GM19467 (cell line): ENCODE measurements at regions not wholly inside any gene's neighbourhood (a gene's known extent, or its start where the extent isn't known, plus 50 kb on each side); places are given as distances from the start of the nearest gene placed in this dataset.
"Not testable (repeated sequence)": the region's sequence is repeated elsewhere in the genome, so short reads cannot be mapped to it uniquely, and the experiment has no call there.

Experiments used
- ATAC-seq: cut with Tn5 transposase; IDR thresholded peaks from one replicate; pipeline ENCODE4 v1.9.1; 2021; ENCODE audit warnings: mild to moderate bottlenecking, moderate library complexity; ENCODE audit not compliant: unreplicated experiment

GRCh38 chr2:241981076-241981700 lies 111.7 kb downstream of the RTP5 start:
- ATAC-seq, result no peak

DNA sequence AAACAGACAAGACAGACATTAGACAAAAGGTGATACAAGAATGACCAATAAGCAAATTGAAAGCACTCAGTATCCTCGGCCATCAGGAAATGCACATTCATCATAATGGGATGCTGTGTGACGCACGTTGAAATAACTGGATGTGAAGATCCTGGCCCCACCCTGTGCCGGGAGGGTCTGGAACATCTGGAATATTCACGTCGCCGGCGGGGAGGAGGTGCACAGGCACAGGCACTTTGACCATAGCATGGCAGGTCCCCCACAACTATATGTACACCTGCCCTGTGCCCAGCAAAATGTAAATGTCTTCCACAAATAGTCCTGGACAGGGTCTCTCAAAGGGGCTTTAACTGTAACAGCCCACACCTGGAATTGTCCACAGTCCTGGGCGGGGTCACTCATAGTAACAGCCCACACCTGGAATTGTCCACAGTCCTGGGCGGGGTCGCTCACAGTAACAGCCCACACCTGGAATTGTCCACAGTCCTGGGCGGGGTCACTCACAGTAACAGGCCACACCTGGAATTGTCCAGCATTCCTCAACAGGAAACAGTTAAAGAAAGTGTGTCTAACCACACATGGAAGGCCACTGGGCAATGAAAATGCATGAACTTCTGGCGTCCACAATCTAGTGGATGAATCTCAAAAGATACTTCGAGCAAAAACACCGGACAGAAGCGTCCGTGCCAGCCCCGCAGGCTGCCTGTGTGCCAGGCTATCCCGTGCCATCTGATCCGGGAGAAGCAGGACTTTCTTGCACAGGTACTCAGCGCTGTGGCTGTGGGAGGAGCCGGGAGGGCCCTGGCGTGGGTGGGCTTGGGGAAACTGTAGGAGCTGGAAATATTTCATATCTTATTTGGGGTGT lies 113.4 kb downstream of the RTP5 start:
- ATAC-seq, result no peak

GRCh38 chr2:241983571-241984270 lies 114.2 kb downstream of the RTP5 start:
- no peak for ATAC-seq

DNA sequence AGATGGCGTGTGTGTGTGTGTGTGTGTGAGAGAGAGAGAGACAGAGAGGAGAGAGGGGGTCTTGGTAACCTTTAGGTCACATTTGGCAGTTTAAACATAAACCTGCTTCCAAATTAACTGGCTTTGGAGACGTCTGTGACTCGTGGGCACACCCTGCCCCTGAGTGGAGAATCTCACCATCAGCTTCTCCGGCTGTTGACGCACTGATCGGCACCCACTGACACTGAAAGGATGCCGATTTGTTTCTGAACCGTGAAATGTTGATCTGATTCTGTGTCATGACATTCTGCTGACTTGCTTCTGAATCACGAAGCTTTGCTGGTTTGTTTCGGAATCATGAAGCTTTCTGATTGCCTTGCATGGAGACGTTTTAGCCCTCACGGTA lies 114.7 kb downstream of the RTP5 start:
- ATAC-seq, result no peak

DNA sequence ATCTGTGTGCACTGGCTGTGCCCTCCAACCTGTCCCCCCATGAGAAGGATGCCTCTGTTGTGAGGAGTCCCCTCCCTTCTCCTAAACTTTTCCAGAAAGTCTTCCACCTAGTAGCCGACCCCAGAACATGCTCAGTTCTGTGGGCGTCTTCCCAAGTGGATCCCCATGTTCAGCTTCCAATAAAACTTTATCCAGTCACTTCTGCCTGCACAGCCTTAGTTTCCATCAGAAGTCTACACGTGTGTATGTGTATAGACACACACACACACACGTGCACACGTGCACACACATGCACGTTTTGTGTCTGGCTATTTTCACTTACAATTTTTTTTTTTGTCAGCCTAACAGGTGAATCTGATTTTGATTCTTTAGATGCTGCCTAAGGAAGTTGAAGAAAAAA lies 115.1 kb downstream of the RTP5 start:
- no peak for ATAC-seq

- ATAC-seq, result not testable (repeated sequence)
Measured at GRCh38 chr2:241985161-241985985, 115.8 kb downstream of the RTP5 start.

DNA sequence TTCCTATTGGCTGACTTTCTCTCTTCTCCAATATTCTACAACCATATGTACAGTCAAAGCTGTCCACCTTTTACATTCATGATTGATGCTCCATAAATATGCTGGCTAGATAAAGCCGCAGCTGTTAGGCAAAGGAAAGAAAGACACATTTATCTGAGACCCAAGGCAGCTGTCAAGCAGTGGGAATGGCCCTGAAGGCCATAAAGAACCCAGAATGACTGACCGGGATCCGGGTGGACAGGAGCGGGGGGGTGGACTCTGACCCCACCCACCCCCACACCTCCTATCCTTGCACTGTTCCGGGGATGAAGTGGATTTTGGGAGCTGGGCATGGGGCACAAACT lies 116.4 kb downstream of the RTP5 start:
- ATAC-seq, result no peak

- ATAC-seq, result no peak
Measured at GRCh38 chr2:241986836-241987641, 117.5 kb downstream of the RTP5 start.

GRCh38 chr2:241987726-241988125 lies 118.2 kb downstream of the RTP5 start:
- ATAC-seq, result no peak

GRCh38 chr2:241988146-241988545 lies 118.6 kb downstream of the RTP5 start:
- ATAC-seq, result no peak

DNA sequence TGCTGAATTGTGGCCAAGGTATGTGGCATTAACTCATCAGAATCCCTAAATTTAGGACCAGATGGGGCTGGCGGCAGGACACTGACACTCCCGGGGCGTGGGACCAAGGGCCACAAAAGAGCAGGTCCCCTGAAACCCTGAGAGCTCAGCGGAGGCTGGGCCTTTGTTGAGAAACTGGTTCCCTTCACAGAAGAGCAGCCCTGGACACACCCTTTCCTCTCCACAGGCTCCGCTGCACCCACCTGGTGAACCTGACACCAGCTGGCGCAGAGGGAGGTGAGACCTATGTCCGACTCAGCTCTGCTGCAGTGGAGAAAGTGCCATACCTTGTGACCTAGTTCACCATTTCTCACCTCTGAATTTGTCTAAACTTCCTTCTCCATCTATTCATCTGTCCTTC lies 119.5 kb downstream of the RTP5 start:
- ATAC-seq, result no peak

DNA sequence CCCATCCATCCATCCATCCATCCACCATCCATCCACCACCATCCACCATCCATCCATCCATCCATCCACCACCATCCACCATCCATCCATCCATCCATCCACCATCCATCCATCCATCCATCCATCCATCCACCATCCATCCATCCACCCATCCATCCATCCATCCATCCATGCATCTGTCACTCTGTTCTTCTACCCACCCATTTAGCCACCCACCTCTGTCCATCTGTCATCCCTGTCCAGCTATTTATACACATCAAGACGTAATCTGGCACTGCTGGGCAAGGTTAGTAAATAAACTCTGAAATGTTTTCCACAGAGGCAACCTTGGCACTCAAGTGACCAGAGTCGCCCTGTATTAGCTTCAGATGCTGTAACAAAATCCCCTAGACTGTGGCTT lies 120.9 kb downstream of the RTP5 start:
- ATAC-seq, result no peak

DNA sequence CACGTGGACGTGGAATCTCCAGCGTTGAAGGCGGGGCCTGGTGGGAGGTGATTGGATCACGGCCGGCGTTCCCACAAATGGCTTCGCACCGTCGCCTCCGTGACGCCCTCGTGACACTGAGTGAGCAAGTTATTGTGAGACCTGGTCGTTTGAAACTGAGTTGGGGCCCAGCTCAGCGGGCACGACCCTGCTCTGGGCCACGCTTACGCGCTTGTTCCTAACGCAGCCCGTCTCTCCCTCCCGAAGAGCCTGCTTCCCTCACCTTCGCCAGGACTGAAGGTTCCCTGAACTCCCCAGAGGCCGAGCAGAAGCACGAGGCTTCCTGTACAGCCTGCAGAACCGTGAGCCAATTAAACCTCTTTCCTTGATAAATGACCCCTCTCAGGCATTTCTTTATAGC lies 121.8 kb downstream of the RTP5 start:
- ATAC-seq, result no peak

DNA sequence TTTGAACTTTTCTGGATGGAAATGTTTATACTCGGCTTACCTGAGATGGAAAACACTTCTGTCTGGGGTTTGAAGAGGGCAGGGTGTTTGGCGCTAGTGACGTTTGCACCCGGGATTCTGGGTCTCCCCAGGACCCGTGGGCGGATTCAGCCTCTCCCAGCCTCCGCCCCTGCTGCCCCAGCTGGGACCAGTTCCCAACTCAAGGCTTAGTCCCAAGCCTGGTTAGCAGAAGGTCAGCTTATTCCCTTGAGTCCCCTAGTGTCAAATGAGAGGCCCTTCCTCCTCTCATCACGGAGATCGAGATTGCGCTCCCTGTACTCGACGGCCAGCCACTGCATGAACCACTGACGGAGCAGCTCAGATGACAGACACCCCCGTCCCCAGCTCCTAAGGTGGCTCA lies 123.2 kb downstream of the RTP5 start:
- ATAC-seq, result no peak

- ATAC-seq, result no peak
Measured at GRCh38 chr2:241993386-241994005, 124.0 kb downstream of the RTP5 start.

GRCh38 chr2:241994086-241994485 lies 124.6 kb downstream of the RTP5 start:
- ATAC-seq, result no peak

DNA sequence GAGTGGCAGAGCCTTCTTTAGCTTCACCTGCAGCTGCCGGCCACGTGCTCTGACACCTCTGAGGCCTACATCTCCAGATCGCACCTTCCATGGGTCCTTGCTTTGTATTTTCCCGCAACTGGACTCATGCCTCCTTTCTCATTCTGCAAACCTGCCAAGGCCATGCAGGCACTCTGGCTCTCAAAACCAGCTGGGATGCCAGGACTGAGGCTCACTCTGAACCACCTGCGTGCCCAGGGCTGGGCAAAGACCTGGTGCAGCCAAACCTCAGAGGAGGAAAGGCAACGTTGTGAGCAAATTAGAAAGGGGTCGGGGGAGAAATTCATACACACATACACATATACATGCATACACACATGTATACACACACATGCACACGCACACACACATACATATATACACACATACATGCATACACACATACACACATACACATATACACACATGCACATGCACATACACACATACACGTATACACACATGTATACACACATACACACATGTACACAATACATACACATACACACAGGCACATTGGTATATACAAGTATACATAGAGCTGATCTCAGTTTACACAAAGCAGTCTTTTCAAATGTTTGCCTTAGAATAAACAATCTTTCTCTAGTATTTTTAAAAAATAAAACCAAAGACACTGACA lies 125.2 kb downstream of the RTP5 start:
- no peak for ATAC-seq

DNA sequence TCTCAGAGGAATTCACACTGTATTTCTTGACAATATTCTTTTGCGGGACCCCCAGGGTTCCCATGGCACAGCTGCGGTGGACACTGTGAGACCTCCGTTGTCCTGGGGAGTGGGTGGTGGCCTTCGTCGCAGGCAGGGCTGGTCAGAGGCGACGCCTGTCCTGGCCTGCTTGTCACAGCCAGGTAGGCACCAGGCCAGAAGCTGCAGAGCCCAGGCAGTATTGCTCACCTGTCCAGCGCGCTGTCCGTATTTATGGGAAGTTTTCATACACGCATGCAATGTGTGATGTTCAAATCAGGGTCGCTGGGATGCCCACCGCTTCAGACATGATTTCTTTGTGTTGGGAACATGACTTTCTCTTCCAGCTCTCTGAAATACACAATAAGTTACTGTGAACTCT lies 126.6 kb downstream of the RTP5 start:
- ATAC-seq, result no peak

DNA sequence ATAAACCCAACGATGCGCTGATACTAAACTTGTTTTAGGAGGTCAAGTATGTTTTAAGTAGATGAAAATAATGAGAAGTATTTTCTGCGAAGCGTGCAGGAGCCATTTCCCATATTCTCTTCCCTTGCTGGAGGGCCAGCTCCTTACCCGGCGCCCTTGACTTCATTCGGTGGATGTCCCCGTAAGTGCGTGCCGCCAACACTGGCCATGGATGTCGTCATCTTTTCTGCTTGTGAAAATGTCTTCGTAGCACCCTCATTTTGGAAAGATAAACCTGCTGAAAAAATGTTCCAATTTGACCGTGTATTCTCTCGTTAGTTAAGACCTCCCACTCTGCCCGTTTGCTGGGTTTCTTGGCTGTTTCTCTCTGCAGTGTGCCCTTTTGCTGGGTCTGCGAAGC lies 127.5 kb downstream of the RTP5 start:
- no peak for ATAC-seq
